NB4 (cell line): ENCODE measurements at regions not wholly inside any gene's neighbourhood (a gene's known extent, or its start where the extent isn't known, plus 50 kb on each side); places are given as distances from the start of the nearest gene placed in this dataset.

ENCODE experiments used
- MAX ChIP-seq: IDR thresholded peaks from 2 replicates; pipeline ENCODE4 v1.6.1; 2011; ENCODE audit warnings: low read depth, low read length
- MYC ChIP-seq: IDR thresholded peaks from 2 replicates; pipeline ENCODE4 v1.6.1; 2011; ENCODE audit warnings: low read depth, low read length
- POLR2A ChIP-seq: IDR thresholded peaks from 2 replicates; pipeline ENCODE4 v1.6.1; 2011; ENCODE audit warnings: mild to moderate bottlenecking; ENCODE audit not compliant: insufficient read length; ENCODE audit errors: extremely low read depth
- TF ChIP-seq, protein P1 (sequence below): IDR thresholded peaks from one replicate; pipeline ENCODE4 v1.5.1; 2012; ENCODE audit warnings: low read depth, low read length

DNA sequence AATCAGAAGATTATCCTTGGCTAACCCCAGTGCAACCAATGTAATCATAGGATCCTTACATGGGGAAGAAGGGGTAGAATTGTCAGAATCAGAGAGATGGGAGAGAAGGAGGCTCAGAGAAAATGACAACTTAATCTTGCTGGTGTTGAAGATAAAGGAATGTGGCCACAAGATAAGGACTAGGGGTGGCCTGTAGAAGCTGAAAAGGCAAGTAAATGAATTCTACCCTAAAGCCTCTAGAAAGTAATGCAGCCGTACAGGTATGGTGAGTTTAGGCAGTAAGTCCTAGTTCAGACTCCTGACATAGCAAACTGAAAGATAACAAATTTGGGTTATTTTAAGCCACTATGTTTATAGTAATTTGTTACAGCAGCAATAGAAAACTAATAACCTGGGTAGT lies 718.5 kb downstream of the SLITRK6 start:
- TF ChIP-seq, protein P1, sequence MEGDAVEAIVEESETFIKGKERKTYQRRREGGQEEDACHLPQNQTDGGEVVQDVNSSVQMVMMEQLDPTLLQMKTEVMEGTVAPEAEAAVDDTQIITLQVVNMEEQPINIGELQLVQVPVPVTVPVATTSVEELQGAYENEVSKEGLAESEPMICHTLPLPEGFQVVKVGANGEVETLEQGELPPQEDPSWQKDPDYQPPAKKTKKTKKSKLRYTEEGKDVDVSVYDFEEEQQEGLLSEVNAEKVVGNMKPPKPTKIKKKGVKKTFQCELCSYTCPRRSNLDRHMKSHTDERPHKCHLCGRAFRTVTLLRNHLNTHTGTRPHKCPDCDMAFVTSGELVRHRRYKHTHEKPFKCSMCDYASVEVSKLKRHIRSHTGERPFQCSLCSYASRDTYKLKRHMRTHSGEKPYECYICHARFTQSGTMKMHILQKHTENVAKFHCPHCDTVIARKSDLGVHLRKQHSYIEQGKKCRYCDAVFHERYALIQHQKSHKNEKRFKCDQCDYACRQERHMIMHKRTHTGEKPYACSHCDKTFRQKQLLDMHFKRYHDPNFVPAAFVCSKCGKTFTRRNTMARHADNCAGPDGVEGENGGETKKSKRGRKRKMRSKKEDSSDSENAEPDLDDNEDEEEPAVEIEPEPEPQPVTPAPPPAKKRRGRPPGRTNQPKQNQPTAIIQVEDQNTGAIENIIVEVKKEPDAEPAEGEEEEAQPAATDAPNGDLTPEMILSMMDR = no peak
- no peak for TF ChIP-seq POLR2A
- no peak for TF ChIP-seq MAX
- TF ChIP-seq MYC = no peak
